Stimulated activated naive CD4-positive, alpha-beta T cell treated with Interleukin-2 at 50 U/mL for 16 hours (primary cell): ENCODE measurements at regions not wholly inside any gene's neighbourhood (a gene's known extent, or its start where the extent isn't known, plus 50 kb on each side); places are given as distances from the start of the nearest gene placed in this dataset.

Source experiments
- DNase-seq: peaks from one replicate; lab custom pipeline; 2025; lab: John Stamatoyannopoulos, UW

DNA sequence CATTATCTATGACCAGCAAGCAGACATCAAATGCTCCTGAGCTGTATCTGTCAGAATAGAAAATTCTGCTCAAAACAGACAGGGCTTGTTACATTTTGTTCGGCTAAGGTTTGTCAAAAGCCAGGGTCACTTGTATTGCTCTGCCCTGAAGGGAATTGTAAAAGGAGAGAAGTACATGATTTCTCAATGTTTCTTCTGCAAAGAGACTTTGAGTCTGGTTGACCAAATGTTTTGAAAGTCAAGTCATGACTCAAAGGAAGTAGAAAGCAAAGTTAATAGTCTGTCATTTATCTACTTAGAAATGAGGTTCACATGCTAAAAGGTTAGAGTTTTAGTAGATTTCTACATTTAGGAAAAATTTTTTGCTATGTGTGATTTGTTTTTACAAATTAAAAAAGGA is 1624.1 kb upstream of the ZEB2 start:
- no peak for DNase-seq

GRCh38 chr2:146138820-146139219 is 1618.9 kb upstream of the ZEB2 start:
- no peak for DNase-seq

DNA sequence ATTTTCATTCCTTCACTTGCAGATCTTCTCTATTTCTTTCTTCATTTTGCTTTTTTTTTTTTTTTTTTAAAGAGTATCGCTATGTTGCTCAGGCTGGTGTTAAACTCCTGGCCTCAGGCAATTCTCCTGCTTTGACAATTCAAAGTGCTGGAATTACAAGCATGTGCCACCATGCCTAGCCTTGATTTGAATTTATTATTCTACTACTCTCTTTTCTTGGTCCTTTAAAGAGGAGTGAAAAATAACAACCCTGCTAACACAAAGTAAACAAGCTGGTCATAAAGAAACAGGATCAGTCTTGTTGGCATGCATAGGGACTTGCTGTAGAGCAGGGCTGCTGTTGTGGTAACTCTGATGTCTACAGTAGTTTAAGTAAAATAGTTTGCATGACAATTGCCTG is 1615.3 kb upstream of the ZEB2 start:
- DNase-seq, result no peak

GRCh38 chr2:146131785-146132184 is 1611.9 kb upstream of the ZEB2 start:
- no peak for DNase-seq

GRCh38 chr2:146131048-146131447 is 1611.1 kb upstream of the ZEB2 start:
- no peak for DNase-seq

- DNase-seq, result no peak
Observed at GRCh38 chr2:146130290-146130689, 1610.4 kb upstream of the ZEB2 start.

DNA sequence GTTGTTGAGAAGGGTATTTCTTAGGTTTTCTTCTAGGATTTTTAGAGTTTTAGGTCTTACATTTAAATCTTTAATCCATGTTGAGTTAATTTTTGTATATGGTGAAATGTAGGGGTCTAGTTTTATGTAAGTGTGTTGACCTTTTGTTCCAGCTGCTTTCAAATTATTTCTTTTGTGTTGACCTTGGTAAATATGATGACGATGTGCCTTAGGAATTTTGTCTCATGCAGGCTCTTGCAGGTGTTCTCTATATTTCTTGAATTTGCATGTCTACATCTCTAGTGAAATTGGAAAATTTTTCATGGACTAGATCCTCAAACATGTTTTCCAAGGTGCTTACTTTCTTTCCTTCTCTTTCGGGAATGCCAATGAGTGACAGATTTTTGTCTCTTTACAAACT is 1609.3 kb upstream of the ZEB2 start:
- DNase-seq, result no peak

- no peak for DNase-seq
Observed at GRCh38 chr2:146128216-146128615, 1608.3 kb upstream of the ZEB2 start.

GRCh38 chr2:146125551-146125950 is 1605.6 kb upstream of the ZEB2 start:
- no peak for DNase-seq

DNA sequence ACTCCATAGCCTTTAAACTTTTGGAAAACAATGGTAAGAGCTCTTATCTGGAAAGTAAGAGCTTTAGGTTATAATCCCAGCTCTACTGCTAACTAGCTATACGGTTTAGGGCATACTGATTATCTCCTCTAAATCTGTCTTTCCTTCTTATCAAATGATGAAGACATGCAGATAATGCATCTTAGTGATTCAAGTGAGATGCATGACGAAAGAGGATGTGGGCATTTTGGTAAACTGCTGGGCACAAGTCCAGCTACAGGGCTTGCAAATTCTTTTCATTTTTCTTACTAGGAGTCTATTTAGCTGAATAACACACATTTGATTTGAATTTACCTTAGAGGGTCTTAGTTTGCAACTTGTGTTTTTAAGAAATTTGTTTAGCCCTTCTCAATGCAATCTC is 1604.8 kb upstream of the ZEB2 start:
- DNase-seq, result no peak

DNA sequence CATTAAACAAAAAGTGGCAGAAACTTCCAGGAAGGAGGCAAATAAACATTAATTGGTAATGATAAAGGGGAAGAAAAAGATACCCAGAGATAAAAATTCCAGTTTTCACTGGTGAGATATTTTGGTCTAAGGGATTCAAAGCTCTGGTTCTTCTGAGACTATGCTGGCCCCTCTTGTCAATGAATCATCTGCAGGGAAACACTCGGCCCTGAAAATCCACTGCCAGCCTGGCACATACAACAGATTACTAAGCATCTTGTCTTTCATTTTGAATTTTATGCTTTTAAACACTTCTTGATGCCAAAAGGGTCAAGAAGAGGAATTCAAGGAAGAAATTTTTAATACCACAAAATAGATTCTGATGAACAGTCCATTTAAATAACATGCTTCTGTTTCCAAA is 1603.8 kb upstream of the ZEB2 start:
- no peak for DNase-seq

DNA sequence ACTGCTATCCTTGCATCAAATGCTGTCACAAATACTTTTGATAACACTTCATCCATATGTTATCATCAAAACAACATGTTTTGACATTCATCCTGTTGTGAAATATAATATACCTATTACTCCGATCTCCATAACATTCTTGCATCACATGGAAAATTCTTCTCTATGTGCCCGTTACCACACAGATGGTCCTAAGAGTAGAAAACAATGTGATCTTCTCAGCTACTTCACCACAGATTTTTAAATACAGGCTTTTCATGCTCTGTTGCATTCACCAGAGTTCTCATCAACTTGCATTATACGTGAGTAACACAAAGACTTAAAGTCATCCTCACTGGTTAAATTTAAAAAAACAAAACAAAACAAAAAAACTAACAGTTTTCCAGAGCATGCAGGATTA is 1603.3 kb upstream of the ZEB2 start:
- no peak for DNase-seq

DNA sequence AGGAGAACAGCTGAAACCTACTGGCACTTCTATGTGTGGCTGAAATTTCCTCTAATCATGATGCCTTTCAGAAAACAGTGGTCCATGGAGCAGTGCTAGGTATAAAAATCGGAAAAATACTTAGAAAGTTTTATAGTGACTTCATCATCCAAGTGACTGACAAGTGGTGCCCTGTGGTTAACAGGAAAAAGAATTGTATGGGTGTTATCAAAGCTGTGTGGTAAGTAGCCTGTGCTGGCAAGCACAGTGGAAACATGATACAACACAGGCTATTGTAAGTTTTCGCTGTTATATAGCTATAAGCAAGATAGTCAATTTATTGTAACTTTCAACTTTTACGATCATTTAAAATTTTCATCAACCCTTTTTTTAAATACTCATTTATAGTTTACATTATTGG is 1599.7 kb upstream of the ZEB2 start:
- DNase-seq, result no peak

- no peak for DNase-seq
Observed at GRCh38 chr2:146108993-146109392, 1589.1 kb upstream of the ZEB2 start.

DNA sequence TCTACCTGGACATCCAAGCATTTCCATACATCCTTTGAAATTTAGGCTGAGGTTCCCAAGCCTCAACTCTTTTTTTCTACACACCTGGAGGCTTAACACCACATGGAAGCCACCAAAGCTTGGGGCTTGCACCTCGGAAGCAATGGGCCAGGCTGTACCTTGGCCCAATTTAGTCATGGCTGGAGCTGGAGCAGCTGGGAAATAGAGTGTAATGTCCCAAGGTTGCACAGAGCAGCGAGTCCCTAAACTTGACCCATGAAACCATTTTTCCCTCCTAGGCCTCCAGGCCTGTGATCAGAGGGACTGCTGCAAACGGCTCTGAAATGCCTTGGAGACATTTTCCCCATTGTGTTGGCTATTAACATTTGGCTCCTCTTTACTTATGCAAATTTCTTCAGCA is 1574.3 kb upstream of the ZEB2 start:
- no peak for DNase-seq

GRCh38 chr2:146081459-146081858 is 1561.5 kb upstream of the ZEB2 start:
- DNase-seq, result no peak

- no peak for DNase-seq
Observed at GRCh38 chr2:146080925-146081324, 1561.0 kb upstream of the ZEB2 start.

GRCh38 chr2:146079216-146079615 is 1559.3 kb upstream of the ZEB2 start:
- no peak for DNase-seq

GRCh38 chr2:146077156-146077555 is 1557.2 kb upstream of the ZEB2 start:
- DNase-seq, result no peak

DNA sequence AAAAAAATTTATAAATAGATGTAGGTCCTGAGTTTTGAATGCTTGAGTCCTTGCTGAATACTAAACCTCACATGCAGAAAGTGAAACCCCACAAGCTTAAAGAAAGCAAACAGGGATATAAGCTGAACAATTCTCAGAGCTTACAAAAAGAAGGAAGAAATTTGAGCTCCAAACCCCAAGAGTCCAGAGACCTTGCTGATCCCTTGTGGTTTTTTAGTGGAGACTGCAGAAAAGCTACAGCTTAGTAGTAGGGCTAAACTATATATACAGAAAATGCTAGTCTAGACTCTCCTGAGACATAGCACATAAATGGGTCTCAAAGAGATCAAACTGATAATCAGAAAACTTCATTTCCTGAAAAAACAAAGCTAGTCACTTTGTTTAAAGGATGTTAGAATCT is 1548.1 kb upstream of the ZEB2 start:
- no peak for DNase-seq

GRCh38 chr2:146048141-146048540 is 1528.2 kb upstream of the ZEB2 start:
- no peak for DNase-seq

DNA sequence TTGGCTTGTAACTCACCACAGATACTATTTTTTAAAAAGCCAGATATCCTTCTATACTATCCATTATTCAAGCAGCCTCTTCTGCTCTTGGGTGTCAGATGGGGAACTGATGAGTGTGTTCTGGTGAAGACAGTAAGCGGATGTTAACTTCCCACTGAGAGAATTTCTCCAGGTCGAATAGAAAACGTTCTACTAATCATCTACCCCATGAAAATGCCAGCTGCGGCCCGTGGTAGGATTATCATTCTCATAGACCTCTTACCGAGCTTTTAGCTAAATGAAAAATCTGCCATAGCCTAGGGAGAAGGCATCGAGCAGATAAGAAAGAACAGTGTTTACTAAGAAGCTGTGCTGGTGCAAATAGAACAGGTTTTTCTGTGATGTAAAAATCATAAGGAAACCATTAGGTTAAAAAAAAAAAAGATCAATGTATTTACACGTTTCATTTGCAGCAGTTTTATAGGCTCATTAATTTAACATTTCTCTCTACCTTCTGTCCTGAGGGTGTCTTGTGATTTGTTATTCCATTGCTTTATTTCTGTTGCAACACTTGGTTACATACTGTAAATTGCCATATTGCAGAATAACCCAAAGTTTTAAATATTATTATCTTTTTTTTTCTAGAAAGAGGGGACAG is 1521.5 kb upstream of the ZEB2 start:
- no peak for DNase-seq

DNA sequence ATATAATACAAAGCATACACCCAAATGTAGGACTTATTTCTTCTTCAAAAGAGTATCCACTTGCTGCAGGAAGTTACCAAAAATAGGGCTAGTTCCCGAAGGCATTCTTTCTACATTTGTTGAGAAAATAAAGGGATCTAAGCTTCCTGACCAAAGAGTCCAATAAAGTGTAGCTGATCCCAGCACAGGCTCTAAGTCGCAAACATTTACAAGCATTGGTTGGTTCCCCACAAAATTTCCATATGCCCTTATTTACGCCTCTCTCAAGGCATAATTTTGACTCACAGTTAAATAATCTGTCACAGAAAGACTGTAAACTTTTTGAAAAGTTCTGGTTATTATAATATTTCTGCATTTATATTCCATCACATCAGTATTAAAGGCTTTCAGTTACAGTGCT is 1520.1 kb upstream of the ZEB2 start:
- DNase-seq, result no peak

DNA sequence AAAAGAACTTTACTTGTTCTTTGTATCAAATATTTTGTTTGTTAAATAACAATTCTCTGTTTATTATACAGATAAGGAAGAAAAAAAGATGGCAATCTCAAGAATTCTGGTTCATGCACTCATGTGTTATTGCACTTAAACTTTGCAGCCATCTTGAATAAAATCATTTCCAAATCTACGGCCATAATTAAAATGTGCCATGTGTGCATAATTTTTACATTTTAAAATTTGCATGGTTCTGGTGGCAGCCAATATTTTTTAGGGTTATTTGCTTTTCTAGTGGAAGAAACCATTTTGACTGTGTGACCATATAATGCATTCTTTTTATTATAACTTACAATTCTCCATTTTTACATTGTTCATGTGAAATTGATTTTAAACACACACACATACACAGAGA is 1518.1 kb upstream of the ZEB2 start:
- DNase-seq, result no peak

DNA sequence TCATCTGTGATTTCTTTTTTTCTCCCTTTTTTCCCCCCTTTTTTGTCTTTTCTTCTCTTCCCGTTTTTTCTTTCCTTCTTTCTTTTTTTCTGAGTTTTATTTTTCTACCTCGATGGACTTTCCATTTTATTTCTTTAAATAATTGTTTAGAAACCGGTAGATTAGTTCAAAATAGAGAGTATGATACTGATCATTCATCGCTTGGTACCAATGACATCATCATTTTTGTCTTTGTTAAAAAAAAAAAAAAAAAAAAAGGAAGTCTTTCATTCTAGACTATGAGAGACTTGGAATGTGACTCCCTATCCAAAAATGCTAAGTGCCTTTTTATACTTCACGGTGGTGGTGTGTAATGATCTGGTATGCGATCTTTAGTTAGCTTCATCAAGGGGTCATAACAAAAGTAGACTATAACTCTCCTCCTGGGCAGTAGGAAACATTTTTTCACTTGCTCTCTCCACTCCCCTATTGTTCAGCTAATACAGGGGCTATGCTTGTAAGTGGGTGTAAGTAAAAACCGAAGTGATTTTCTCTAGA is 1517.5 kb upstream of the ZEB2 start:
- no peak for DNase-seq
